ENCODE measurements at regions not wholly inside any gene's neighbourhood (a gene's known extent, or its start where the extent isn't known, plus 50 kb on each side); places are given as distances from the start of the nearest gene placed in this dataset.

DNA sequence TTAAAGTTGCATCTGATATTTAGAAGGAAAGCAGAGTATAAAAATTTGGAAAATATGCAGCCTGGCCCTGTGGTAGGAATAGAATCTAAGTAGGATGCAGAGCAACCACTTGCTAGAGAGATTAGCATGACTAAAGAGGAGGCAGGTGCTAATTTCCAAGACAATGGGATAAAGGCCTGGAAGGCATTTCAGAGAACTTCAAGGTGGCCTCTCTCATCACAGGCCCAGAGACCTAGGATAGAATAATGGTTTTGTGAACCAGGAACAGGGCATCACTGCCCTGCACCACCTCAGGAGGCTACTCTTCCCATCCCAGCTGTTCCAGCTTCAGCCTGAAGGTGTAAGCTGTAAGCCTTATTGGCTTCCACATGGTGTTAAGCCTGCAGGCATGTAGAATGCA lies 621.7 kb upstream of the HS3ST1 start:
- Mint-ChIP-seq H3K27ac (no peak overlapping the region), H3K27me3 (no peaks in the 10 kb centered on the region), H3K4me3 (no peak overlapping the region), H3K9me3 (no peaks in the 10 kb centered on the region), H3K36me3 (no peaks in the 10 kb centered on the region), H3K4me1 (ENCODE audit: unreplicated experiment) (no peaks in the 10 kb centered on the region)
- TF ChIP-seq, protein P1, sequence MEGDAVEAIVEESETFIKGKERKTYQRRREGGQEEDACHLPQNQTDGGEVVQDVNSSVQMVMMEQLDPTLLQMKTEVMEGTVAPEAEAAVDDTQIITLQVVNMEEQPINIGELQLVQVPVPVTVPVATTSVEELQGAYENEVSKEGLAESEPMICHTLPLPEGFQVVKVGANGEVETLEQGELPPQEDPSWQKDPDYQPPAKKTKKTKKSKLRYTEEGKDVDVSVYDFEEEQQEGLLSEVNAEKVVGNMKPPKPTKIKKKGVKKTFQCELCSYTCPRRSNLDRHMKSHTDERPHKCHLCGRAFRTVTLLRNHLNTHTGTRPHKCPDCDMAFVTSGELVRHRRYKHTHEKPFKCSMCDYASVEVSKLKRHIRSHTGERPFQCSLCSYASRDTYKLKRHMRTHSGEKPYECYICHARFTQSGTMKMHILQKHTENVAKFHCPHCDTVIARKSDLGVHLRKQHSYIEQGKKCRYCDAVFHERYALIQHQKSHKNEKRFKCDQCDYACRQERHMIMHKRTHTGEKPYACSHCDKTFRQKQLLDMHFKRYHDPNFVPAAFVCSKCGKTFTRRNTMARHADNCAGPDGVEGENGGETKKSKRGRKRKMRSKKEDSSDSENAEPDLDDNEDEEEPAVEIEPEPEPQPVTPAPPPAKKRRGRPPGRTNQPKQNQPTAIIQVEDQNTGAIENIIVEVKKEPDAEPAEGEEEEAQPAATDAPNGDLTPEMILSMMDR (conservative IDR thresholded peaks at IDR 0.05), result no peak
- DNase-seq (ENCODE audit: extremely low spot score, unreplicated experiment), result no peak

- Mint-ChIP-seq H3K9me3 (peaks cover 9% of the 10 kb centered on the region), H3K27ac (no peak overlapping the region), H3K4me3 (no peak overlapping the region), H3K27me3 (no peaks in the 10 kb centered on the region), H3K36me3 (no peaks in the 10 kb centered on the region), H3K4me1 (ENCODE audit: unreplicated experiment) (no peaks in the 10 kb centered on the region)
- TF ChIP-seq, protein P1 (conservative IDR thresholded peaks at IDR 0.05), result no peak
- no peak for DNase-seq (ENCODE audit: extremely low spot score, unreplicated experiment)
Measured at GRCh38 chr4:12042818-12043217, 614.1 kb upstream of the HS3ST1 start.

DNA sequence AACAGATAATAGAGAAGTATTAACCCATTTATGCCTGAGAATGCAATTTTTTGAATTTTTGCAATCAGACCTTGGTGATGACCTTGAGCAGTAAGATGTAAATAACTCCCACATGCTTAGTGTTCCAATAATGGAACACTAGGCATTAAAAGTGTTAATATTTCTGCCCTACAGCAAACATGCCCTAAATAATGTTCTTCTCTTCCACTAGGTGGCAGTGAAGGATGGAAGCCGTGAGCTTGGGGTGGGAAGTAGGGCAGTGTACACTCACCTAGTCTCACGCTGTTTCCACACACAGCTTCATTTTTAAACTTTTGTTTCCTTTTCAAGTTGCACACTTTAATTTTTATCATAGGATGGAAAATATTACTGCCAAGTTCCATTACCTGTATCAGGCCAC lies 613.1 kb upstream of the HS3ST1 start:
- TF ChIP-seq, protein P1 (conservative IDR thresholded peaks at IDR 0.05), result peak; percentile 59
- no peak for DNase-seq (ENCODE audit: extremely low spot score, unreplicated experiment)
- peaks cover 9% of the 10 kb centered on the region for H3K9me3 Mint-ChIP-seq
- H3K27me3 Mint-ChIP-seq, result no peaks in the 10 kb centered on the region
- no peaks in the 10 kb centered on the region for H3K36me3 Mint-ChIP-seq
- H3K4me3 Mint-ChIP-seq, result no peak overlapping the region
- H3K27ac Mint-ChIP-seq, result no peak overlapping the region
- H3K4me1 Mint-ChIP-seq (ENCODE audit: unreplicated experiment), result no peaks in the 10 kb centered on the region

GRCh38 chr4:12036450-12036849 lies 607.8 kb upstream of the HS3ST1 start:
- Mint-ChIP-seq H3K4me1 (ENCODE audit: unreplicated experiment) (no peaks in the 10 kb centered on the region), H3K27ac (no peak overlapping the region), H3K27me3 (no peaks in the 10 kb centered on the region), H3K4me3 (no peak overlapping the region), H3K36me3 (no peaks in the 10 kb centered on the region), H3K9me3 (peaks cover 9% of the 10 kb centered on the region)
- TF ChIP-seq, protein P1 (conservative IDR thresholded peaks at IDR 0.05), result no peak
- no peak for DNase-seq (ENCODE audit: extremely low spot score, unreplicated experiment)

DNA sequence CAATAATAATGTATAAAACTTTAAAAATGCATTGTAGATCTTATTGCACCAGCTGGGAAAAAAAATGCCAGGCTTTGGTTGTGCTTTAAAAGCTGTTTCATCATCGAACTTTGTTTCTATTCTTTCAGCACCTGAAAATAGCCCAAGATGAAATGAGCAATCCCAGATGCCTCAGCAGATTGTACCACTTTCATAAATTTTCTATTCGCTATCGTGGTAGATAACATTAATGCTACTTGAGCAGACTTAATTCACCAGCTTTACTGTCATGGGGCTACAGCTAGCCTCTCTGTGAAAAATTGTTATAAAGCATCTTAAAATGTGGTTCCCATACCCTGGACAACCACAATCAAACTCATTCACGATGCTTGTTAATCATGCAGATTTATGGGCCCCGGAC lies 599.6 kb upstream of the HS3ST1 start:
- Mint-ChIP-seq H3K4me1 (ENCODE audit: unreplicated experiment) (no peaks in the 10 kb centered on the region), H3K4me3 (no peak overlapping the region), H3K9me3 (no peaks in the 10 kb centered on the region), H3K27ac (no peak overlapping the region), H3K36me3 (no peaks in the 10 kb centered on the region), H3K27me3 (no peaks in the 10 kb centered on the region)
- no peak for DNase-seq (ENCODE audit: extremely low spot score, unreplicated experiment)
- TF ChIP-seq, protein P1 (conservative IDR thresholded peaks at IDR 0.05), result no peak

- Mint-ChIP-seq H3K4me1 (ENCODE audit: unreplicated experiment) (no peaks in the 10 kb centered on the region), H3K9me3 (peaks cover 6% of the 10 kb centered on the region), H3K4me3 (no peak overlapping the region), H3K27me3 (no peaks in the 10 kb centered on the region), H3K36me3 (no peaks in the 10 kb centered on the region), H3K27ac (no peak overlapping the region)
- TF ChIP-seq, protein P1 (conservative IDR thresholded peaks at IDR 0.05), result no peak
- DNase-seq (ENCODE audit: extremely low spot score, unreplicated experiment), result no peak
Measured at GRCh38 chr4:12022409-12022808, 593.7 kb upstream of the HS3ST1 start.

Data from type B pancreatic cell (in vitro differentiated cells).